ENCODE measurements at regions not wholly inside any gene's neighbourhood (a gene's known extent, or its start where the extent isn't known, plus 50 kb on each side); places are given as distances from the start of the nearest gene placed in this dataset.

- Histone ChIP-seq H3K36me3 (ENCODE audit: control insufficient read depth in 4 of 4, insufficient read depth in 3 of 4, low read depth in 1 of 4, low read length in 3 of 4) (no peaks in the 10 kb centered on the region), H3K9ac (ENCODE audit: low read depth in 1 of 2, low read length in 2 of 2) (no peak overlapping the region), H3K27ac (ENCODE audit: low read depth in 1 of 2, low read length in 2 of 2) (no peak overlapping the region), H3K4me3 (ENCODE audit: low read depth in 1 of 3, low read length in 3 of 3) (no peak overlapping the region), H3K9me3 (ENCODE audit: control insufficient read depth in 4 of 4, low read length in 3 of 4) (no peaks in the 10 kb centered on the region), H3K27me3 (ENCODE audit: control insufficient read depth in 4 of 4, insufficient read depth in 4 of 4, low read length in 3 of 4) (peaks cover 0 to 2% (median 0%) of the 10 kb centered on the region in 4 donors), H3K4me1 (ENCODE audit: control insufficient read depth in 4 of 4, insufficient read depth in 4 of 4, low read length in 3 of 4) (no peaks in the 10 kb centered on the region)
- no peak for DNase-seq (ENCODE audit: low spot score)
- 95% methylated on average over 5 of the region's 5 CpGs for WGBS
- no peak for TF ChIP-seq FOXA2 (IDR thresholded peaks at IDR 0.05)
- TF ChIP-seq RXRA (IDR thresholded peaks at IDR 0.05): no peak
- no peak for TF ChIP-seq NR2F2 (IDR thresholded peaks at IDR 0.05)
- TF ChIP-seq GABPA (IDR thresholded peaks at IDR 0.05 in 1 of 2, conservative IDR thresholded peaks at IDR 0.05 in 1 of 2): no peak
- TF ChIP-seq HNF4G (IDR thresholded peaks at IDR 0.05): no peak
- TF ChIP-seq CTCF (IDR thresholded peaks at IDR 0.05; ENCODE audit: low read depth, low read length, missing input control): no peak
- TF ChIP-seq RAD21 (IDR thresholded peaks at IDR 0.05): no peak
- no peak for TF ChIP-seq EGR1 (IDR thresholded peaks at IDR 0.05; ENCODE audit: low read depth in 2 of 2)
- TF ChIP-seq ATF3 (IDR thresholded peaks at IDR 0.05): no peak
- no peak for TF ChIP-seq SP1 (IDR thresholded peaks at IDR 0.05)
- no peak for TF ChIP-seq FOXA1 (IDR thresholded peaks at IDR 0.05)
- no peak for TF ChIP-seq YY1 (IDR thresholded peaks at IDR 0.05)
- no peak for TF ChIP-seq TAF1 (conservative IDR thresholded peaks at IDR 0.05)
- no peak for TF ChIP-seq ZBTB33 (IDR thresholded peaks at IDR 0.05)
- TF ChIP-seq MAX (IDR thresholded peaks at IDR 0.05): no peak
- TF ChIP-seq REST (IDR thresholded peaks at IDR 0.05): no peak
Measured at GRCh38 chr10:128484041-128484440, 357.8 kb upstream of the MKI67 start.

GRCh38 chr10:128485701-128486235 lies 359.5 kb upstream of the MKI67 start:
- 57% methylated on average over 7 of the region's 7 CpGs for WGBS
- no peak overlapping the region for H3K9ac ChIP-seq (ENCODE audit: low read depth in 1 of 2, low read length in 2 of 2)
- no peaks in the 10 kb centered on the region for H3K4me1 ChIP-seq (ENCODE audit: control insufficient read depth in 4 of 4, insufficient read depth in 4 of 4, low read length in 3 of 4)
- DNase-seq (ENCODE audit: low spot score): no peak
- no peak for TF ChIP-seq HNF4G (IDR thresholded peaks at IDR 0.05)
- no peak for TF ChIP-seq EGR1 (IDR thresholded peaks at IDR 0.05; ENCODE audit: low read depth in 2 of 2)
- TF ChIP-seq HNF4A (conservative IDR thresholded peaks at IDR 0.05): no peak
- TF ChIP-seq SP1 (IDR thresholded peaks at IDR 0.05): no peak
- H3K9me3 ChIP-seq (ENCODE audit: control insufficient read depth in 4 of 4, low read length in 3 of 4): no peaks in the 10 kb centered on the region
- H3K27ac ChIP-seq (ENCODE audit: low read depth in 1 of 2, low read length in 2 of 2): no peak overlapping the region
- no peaks in the 10 kb centered on the region for H3K36me3 ChIP-seq (ENCODE audit: control insufficient read depth in 4 of 4, insufficient read depth in 3 of 4, low read depth in 1 of 4, low read length in 3 of 4)
- no peak overlapping the region for H3K4me3 ChIP-seq (ENCODE audit: low read depth in 1 of 3, low read length in 3 of 3)
- peaks cover 0 to 2% (median 1%) of the 10 kb centered on the region in 4 donors for H3K27me3 ChIP-seq (ENCODE audit: control insufficient read depth in 4 of 4, insufficient read depth in 4 of 4, low read length in 3 of 4)

All from liver (tissue), 8 donors.